AG04449 (cell line): ENCODE measurements at regions not wholly inside any gene's neighbourhood (a gene's known extent, or its start where the extent isn't known, plus 50 kb on each side); places are given as distances from the start of the nearest gene placed in this dataset.

Experiments used
- CTCF ChIA-PET: fragments of 350-600 bp; formaldehyde crosslinking; extraction: SDS; loops from one replicate; lab custom pipeline; 2021; ENCODE audit warnings: antibody characterized with exemption; lab: Yijun Ruan, JAX
- POLR2A ChIA-PET: fragments of 400-600, 350-600 bp; formaldehyde crosslinking; extraction: SDS; loops from one replicate; lab custom pipeline; 2020; ENCODE audit warnings: antibody characterized with exemption, inconsistent platforms; lab: Yijun Ruan, JAX
- DNase-seq: peaks from one replicate; pipeline ENCODE4 v3.0.0-alpha.2; 2010; ENCODE audit warnings: low read depth, low spot score
- H3K4me3 ChIP-seq: 2 replicates; pipeline ENCODE4 v1.5.1; 2011; ENCODE audit warnings: low read depth, mild to moderate bottlenecking, control low read depth, low read length
- TF ChIP-seq, protein P1 (sequence below): IDR thresholded peaks from one replicate; pipeline ENCODE4 v1.5.1; 2011; ENCODE audit warnings: mild to moderate bottlenecking, moderate library complexity, low read length, control low read depth, inconsistent platforms; ENCODE audit not compliant: insufficient read depth; ENCODE audit errors: missing control alignments

DNA sequence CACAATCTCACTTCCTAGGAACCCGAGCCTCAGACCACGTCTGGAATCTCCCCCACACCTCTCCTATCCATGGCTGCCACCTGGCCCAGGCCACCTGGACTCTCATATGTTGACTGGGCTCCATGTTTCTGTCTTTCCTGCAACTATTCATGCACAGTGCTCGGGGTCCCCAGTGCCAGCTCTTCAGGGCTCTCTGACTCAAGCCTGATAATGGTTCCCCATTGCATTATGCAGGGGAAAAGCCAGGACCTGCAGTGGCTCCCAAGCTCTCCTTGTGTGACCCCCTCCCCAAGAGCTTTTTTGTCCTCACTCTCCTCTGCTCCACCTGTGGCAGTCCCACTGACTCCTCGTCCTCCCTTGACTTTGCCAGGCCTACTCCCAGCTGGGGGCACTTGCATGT is 417.6 kb downstream of the NPHP4 start:
- H3K4me3 ChIP-seq = no peak overlapping the region
- ChIA-PET CTCF (no interaction called here), POLR2A (no interaction called here)
- TF ChIP-seq, protein P1, sequence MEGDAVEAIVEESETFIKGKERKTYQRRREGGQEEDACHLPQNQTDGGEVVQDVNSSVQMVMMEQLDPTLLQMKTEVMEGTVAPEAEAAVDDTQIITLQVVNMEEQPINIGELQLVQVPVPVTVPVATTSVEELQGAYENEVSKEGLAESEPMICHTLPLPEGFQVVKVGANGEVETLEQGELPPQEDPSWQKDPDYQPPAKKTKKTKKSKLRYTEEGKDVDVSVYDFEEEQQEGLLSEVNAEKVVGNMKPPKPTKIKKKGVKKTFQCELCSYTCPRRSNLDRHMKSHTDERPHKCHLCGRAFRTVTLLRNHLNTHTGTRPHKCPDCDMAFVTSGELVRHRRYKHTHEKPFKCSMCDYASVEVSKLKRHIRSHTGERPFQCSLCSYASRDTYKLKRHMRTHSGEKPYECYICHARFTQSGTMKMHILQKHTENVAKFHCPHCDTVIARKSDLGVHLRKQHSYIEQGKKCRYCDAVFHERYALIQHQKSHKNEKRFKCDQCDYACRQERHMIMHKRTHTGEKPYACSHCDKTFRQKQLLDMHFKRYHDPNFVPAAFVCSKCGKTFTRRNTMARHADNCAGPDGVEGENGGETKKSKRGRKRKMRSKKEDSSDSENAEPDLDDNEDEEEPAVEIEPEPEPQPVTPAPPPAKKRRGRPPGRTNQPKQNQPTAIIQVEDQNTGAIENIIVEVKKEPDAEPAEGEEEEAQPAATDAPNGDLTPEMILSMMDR = no peak
- no peak for DNase-seq

DNA sequence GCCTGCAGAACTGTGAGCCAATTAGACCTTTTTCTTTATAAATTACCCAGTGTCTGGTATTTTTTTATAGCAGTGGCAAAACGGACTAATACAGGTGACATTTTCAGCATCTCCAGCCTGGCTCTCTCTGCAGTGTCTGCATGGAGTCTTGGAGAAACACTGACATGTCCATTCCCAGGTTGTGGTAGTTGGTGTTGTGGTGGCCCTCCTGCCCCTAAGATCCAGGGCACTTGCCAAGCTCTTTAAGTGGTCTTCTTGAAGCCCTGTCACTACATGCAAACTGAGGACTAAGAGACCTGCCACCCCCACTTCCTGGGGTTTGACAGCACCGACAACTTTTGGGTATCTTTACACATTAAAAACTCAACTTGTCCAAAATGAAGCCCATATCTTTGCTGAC is 419.4 kb downstream of the NPHP4 start:
- CTCF ChIA-PET = no interaction called here
- TF ChIP-seq, protein P1 = no peak
- POLR2A ChIA-PET = no interaction called here
- no peak for DNase-seq
- no peak overlapping the region for H3K4me3 ChIP-seq

DNA sequence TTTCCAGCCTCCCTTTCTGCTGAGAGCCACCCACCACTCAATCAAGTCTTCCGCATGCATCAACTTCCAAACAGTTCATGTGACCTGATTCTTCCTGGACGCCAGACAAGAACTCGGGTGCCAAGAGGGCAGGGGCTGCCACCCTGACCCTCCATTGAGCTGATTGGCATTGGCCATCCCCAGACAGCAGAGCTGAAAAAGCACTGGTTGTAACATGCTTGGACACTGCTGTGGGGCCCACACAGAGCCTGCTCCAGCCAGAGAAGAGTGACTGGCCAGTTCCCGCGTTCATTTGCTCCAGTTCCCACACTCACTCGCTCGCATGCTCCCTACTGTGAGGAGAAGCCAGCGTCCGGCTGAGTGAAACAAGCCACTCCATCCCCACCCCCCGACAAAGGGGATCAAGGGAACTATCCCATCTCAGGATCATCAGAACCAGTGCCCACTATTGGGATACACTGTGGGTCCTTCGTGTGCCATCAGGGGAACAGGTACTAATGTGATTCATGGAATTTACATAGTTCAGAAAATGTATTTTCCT is 420.3 kb downstream of the NPHP4 start:
- no peak overlapping the region for H3K4me3 ChIP-seq
- ChIA-PET CTCF (no interaction called here), POLR2A (no interaction called here)
- TF ChIP-seq, protein P1 = no peak
- DNase-seq = no peak

DNA sequence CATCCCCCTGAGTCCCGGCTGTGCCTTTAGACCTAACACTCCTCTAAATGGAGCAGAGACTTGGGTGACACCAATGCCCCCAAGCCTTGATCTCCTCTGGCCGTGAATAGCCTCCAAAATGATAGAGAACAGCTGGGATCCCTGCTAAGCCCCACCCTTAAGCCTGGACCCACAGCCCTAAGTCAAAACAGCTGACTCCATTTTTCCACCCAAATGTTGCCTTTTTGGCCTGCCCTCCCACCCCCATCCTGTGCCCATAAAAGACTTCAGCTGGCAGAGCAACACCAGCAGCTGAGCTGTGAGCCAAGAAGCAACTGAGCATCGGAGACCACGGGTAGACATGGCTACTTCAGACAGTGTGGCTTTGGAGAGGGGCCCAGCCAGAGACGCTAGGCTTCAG is 420.8 kb downstream of the NPHP4 start:
- POLR2A ChIA-PET = no interaction called here
- no peak overlapping the region for H3K4me3 ChIP-seq
- TF ChIP-seq, protein P1 = no peak
- CTCF ChIA-PET = no interaction called here
- no peak for DNase-seq

DNA sequence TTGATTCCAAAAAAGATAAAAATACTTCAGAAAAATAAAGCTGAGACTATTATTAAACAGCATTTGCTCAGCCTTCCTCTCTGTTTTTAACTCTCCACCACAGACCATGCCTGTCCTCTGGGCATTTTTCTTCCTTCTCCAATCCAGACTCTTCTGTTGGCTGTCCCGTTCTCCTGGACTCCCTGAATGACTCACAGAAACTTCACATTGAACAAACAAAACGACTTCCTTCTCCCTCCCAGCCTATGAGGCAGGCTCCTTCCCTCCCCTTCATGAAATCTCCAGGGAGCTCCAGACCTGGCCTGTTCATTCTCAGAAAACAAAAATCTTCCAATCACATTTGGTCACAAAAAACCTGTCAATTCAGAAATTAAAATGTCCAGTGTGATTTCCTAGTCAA is 421.3 kb downstream of the NPHP4 start:
- TF ChIP-seq, protein P1 = no peak
- ChIA-PET POLR2A (no interaction called here), CTCF (no interaction called here)
- H3K4me3 ChIP-seq = no peak overlapping the region
- DNase-seq = no peak

DNA sequence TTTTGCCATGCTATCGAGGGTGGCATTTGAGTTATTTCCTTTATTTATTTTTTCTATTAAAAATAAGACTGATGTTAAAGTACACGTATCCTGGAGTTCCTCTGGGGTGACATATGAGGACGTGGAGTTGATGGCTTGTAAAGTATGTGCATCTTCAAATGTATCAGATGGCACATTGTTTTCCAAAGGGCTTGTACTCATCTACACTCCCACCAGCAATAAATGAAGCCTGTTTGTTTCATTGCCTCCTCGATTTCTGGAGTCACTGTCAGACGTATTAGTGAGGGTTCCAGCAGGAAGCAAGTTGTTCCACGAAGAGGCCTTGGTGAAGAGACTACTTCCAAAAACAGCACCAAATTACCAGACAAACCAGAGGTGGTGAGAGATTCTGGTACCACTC is 423.9 kb downstream of the NPHP4 start:
- TF ChIP-seq, protein P1 = no peak
- H3K4me3 ChIP-seq = no peak overlapping the region
- DNase-seq = no peak
- ChIA-PET POLR2A (no interaction called here), CTCF (no interaction called here)
